ENCODE measurements at regions not wholly inside any gene's neighbourhood (a gene's known extent, or its start where the extent isn't known, plus 50 kb on each side); places are given as distances from the start of the nearest gene placed in this dataset.

GRCh38 chr5:115052948-115053347, 116.8 kb downstream of the TRIM36 start:
- TF ChIP-seq, protein P1, sequence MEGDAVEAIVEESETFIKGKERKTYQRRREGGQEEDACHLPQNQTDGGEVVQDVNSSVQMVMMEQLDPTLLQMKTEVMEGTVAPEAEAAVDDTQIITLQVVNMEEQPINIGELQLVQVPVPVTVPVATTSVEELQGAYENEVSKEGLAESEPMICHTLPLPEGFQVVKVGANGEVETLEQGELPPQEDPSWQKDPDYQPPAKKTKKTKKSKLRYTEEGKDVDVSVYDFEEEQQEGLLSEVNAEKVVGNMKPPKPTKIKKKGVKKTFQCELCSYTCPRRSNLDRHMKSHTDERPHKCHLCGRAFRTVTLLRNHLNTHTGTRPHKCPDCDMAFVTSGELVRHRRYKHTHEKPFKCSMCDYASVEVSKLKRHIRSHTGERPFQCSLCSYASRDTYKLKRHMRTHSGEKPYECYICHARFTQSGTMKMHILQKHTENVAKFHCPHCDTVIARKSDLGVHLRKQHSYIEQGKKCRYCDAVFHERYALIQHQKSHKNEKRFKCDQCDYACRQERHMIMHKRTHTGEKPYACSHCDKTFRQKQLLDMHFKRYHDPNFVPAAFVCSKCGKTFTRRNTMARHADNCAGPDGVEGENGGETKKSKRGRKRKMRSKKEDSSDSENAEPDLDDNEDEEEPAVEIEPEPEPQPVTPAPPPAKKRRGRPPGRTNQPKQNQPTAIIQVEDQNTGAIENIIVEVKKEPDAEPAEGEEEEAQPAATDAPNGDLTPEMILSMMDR (IDR thresholded peaks at IDR 0.05): no peak
- TF ChIP-seq POLR2A (IDR thresholded peaks at IDR 0.05; ENCODE audit: low read depth) (no peak), POLR2AphosphoS5 (IDR thresholded peaks at IDR 0.05) (no peak)

All from esophagus muscularis mucosa (tissue), 3 donors.